Trophoblast cell (in vitro differentiated cells and primary cell): ENCODE measurements at regions not wholly inside any gene's neighbourhood (a gene's known extent, or its start where the extent isn't known, plus 50 kb on each side); places are given as distances from the start of the nearest gene placed in this dataset.

Source experiments
- DNase-seq, 2 donors: peaks; one replicate each; pipeline ENCODE4 v3.0.0-alpha.2; 2016
- H2AFZ ChIP-seq: 2 replicates; pipeline ENCODE4 v1.6.1; 2013; ENCODE audit warnings: low read length, moderate library complexity, mild to moderate bottlenecking; ENCODE audit not compliant: insufficient read depth, poor library complexity
- H2AK5ac ChIP-seq: 2 replicates; pipeline ENCODE4 v1.6.1; 2013; ENCODE audit warnings: mild to moderate bottlenecking, low read length
- H2BK120ac ChIP-seq: 2 replicates; pipeline ENCODE4 v1.6.1; 2013; ENCODE audit warnings: low read length, mild to moderate bottlenecking, moderate library complexity; ENCODE audit not compliant: insufficient read depth, poor library complexity
- H2BK12ac ChIP-seq: 2 replicates; pipeline ENCODE4 v1.6.1; 2013; ENCODE audit warnings: mild to moderate bottlenecking, low read length, moderate library complexity
- H2BK5ac ChIP-seq: 2 replicates; pipeline ENCODE4 v1.6.1; 2013; ENCODE audit warnings: low read length, low read depth, moderate library complexity, mild to moderate bottlenecking; ENCODE audit not compliant: poor library complexity
- H3K14ac ChIP-seq: 2 replicates; pipeline ENCODE4 v1.6.1; 2013; ENCODE audit warnings: mild to moderate bottlenecking, low read length
- H3K18ac ChIP-seq: 2 replicates; pipeline ENCODE4 v1.6.1; 2013; ENCODE audit warnings: mild to moderate bottlenecking, low read length
- H3K23ac ChIP-seq: 2 replicates; pipeline ENCODE4 v1.6.1; 2013; ENCODE audit warnings: low read length
- H3K27ac ChIP-seq: 2 replicates; pipeline ENCODE4 v1.5.1; 2013; ENCODE audit warnings: low read depth, mild to moderate bottlenecking, inconsistent platforms, low read length, moderate library complexity
- H3K27me3 ChIP-seq: 2 replicates; pipeline ENCODE4 v1.6.1; 2013; ENCODE audit warnings: inconsistent platforms, mild to moderate bottlenecking, low read length, moderate library complexity; ENCODE audit not compliant: insufficient read depth
- H3K36me3 ChIP-seq, 2 experiments: 1 replicate in 1 of 2; 2 replicates in 1 of 2; pipeline ENCODE4 v1.6.1; 2013; ENCODE audit warnings: low read length in 2 of 2, mild to moderate bottlenecking in 2 of 2, moderate library complexity in 1 of 2; ENCODE audit not compliant: insufficient read depth in 2 of 2, control insufficient read depth in 1 of 2
- H3K4ac ChIP-seq: 2 replicates; pipeline ENCODE4 v1.6.1; 2013; ENCODE audit warnings: low read depth, mild to moderate bottlenecking, low read length, moderate library complexity
- H3K4me1 ChIP-seq, 2 experiments: 1 replicate in 1 of 2; 2 replicates in 1 of 2; pipeline ENCODE4 v1.6.1; 2013; ENCODE audit warnings: low read length in 2 of 2, mild to moderate bottlenecking in 2 of 2, moderate library complexity in 1 of 2; ENCODE audit not compliant: insufficient read depth in 2 of 2, control insufficient read depth in 1 of 2
- H3K4me2 ChIP-seq: 2 replicates; pipeline ENCODE4 v1.6.1; 2013; ENCODE audit warnings: inconsistent platforms, mild to moderate bottlenecking, low read length, moderate library complexity
- H3K4me3 ChIP-seq: 2 replicates; pipeline ENCODE4 v1.5.1; 2013; ENCODE audit warnings: mild to moderate bottlenecking, low read depth, low read length, inconsistent platforms
- H3K79me1 ChIP-seq: one replicate; pipeline ENCODE4 v1.6.1; 2013; ENCODE audit warnings: low read length
- H3K79me2 ChIP-seq: 2 replicates; pipeline ENCODE4 v1.6.1; 2013; ENCODE audit warnings: low read length, mild to moderate bottlenecking; ENCODE audit not compliant: control insufficient read depth, insufficient read depth, poor library complexity
- H3K9ac ChIP-seq: 2 replicates; pipeline ENCODE4 v1.6.1; 2013; ENCODE audit warnings: mild to moderate bottlenecking, low read length
- H3K9me3 ChIP-seq: 2 replicates; pipeline ENCODE4 v1.6.1; 2013; ENCODE audit warnings: low read depth, mild to moderate bottlenecking, control low read depth, inconsistent platforms, low read length; ENCODE audit not compliant: insufficient read depth
- H4K12ac ChIP-seq: 2 replicates; pipeline ENCODE4 v1.6.1; 2013; ENCODE audit warnings: low read depth, mild to moderate bottlenecking, low read length, moderate library complexity
- H4K8ac ChIP-seq: 2 replicates; pipeline ENCODE4 v1.6.1; 2013; ENCODE audit warnings: low read depth, mild to moderate bottlenecking, low read length, moderate library complexity
- H4K91ac ChIP-seq: one replicate; pipeline ENCODE4 v1.6.1; 2013; ENCODE audit warnings: low read depth, mild to moderate bottlenecking, low read length, moderate library complexity
- WGBS: extraction: QIAGEN DNeasy Blood & Tissue Kit; methylation state at CpG from one replicate; pipeline ENCODE4 v1.1.7; 2013; ENCODE audit warnings: missing lambda C conversion rate; ENCODE audit not compliant: insufficient read length, insufficient coverage; ENCODE audit errors: extremely low coverage; 5-methylcytosine and 5-hydroxymethylcytosine counted together

DNA sequence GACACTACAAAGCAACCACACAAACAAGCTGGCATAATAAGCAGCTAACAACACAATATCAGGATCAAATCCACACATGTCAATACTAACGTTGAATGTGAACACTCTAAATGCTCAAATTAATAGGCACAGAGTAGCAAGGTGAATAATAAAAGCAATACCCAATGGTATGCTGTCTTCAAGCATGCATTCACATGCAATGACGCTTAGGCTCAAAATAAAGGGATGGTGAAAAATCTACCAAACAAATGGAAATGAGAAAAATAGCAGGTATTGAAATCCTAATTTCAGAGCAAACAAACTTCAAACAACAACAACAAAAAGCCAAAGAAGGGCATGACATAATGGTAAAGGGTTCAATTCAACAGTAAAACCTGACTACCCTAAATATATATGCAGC, 74.0 kb upstream of the FAM47B start:
- Histone ChIP-seq H3K14ac (no peak overlapping the region), H2AK5ac (no peak overlapping the region), H3K9ac (no peak overlapping the region), H3K9me3 (no peaks in the 10 kb centered on the region), H4K12ac (no peak overlapping the region), H4K91ac (no peak overlapping the region), H2BK5ac (no peak overlapping the region), H4K8ac (no peak overlapping the region), H3K18ac (no peak overlapping the region), H3K4ac (no peak overlapping the region), H3K4me2 (no peak overlapping the region), H2BK12ac (no peak overlapping the region), H2BK120ac (no peak overlapping the region), H3K79me1 (no peaks in the 10 kb centered on the region), H3K36me3 (no peaks in the 10 kb centered on the region), H3K4me3 (no peak overlapping the region), H3K27me3 (no peaks in the 10 kb centered on the region), H2AFZ (no peak overlapping the region), H3K79me2 (no peaks in the 10 kb centered on the region), H3K4me1 (no peaks in the 10 kb centered on the region), H3K27ac (no peak overlapping the region), H3K23ac (no peak overlapping the region)
- no CpG with 5 or more reads among the region's 2 CpGs for WGBS
- no peak for DNase-seq

DNA sequence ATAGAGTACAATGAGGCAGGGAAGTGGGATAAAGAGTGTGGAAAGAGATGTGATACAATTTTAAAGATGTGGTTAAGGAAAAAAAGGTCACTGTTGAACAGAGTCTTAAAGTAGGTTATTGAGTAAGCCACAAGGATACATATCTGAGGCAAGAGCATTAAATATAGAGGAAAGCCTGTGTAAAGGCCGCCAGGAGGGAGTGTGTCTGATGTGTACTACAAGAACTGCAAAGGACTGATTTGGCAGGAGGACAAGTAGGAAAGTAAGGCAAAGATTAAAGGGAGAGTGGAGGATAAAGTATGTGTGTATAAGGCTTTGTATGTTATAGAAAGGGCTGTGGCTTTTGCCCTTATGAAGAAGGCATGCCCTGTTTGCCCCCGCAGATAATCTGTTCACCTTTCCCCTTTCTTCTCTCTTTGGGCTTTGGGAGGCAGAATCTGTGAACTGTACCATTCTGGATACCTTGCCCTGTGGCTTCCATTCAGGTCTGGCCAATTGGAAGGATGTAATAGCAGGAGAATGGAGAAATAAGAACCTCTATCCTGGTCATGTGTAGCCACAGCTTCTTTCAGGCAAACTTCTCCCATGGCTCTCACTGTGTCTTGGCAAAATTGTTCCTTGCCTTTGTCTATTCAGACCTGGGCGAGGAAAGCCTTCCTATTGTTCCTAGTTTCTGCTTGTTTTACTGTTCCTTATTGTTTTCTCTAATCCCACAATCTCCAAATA, 68.9 kb upstream of the FAM47B start:
- Histone ChIP-seq H2AFZ (no peak overlapping the region), H3K27me3 (no peaks in the 10 kb centered on the region), H3K36me3 (no peaks in the 10 kb centered on the region), H3K4me3 (no peak overlapping the region), H3K27ac (no peak overlapping the region), H3K9ac (no peak overlapping the region), H2BK5ac (no peak overlapping the region), H3K4me1 (no peaks in the 10 kb centered on the region), H3K14ac (no peak overlapping the region), H3K9me3 (no peaks in the 10 kb centered on the region), H3K4ac (no peak overlapping the region), H3K79me1 (no peaks in the 10 kb centered on the region), H3K4me2 (no peak overlapping the region), H3K79me2 (no peaks in the 10 kb centered on the region), H2AK5ac (no peak overlapping the region), H3K23ac (no peak overlapping the region), H4K12ac (no peak overlapping the region), H3K18ac (no peak overlapping the region), H4K91ac (no peak overlapping the region), H4K8ac (no peak overlapping the region), H2BK12ac (no peak overlapping the region), H2BK120ac (no peak overlapping the region)
- no peak for DNase-seq
- no CpG with 5 or more reads among the region's 3 CpGs for WGBS

DNA sequence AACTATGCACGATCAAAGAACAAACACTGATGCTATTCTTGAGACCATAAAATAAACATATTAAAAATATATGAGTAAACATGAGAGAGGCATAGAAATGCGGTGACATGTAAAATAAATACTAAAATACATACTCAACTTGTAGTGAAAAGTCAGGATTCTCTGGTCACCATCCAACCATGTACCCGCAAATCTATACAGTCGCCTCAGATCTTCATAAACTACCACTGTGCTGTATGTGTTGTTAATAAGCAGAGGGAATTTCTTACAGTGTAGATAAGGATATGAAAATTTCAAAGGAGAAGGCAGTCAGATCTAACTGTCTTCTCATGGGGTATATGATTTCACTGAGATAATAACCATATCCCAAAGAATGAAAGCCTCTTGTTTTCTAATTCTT, 67.8 kb upstream of the FAM47B start:
- Histone ChIP-seq H3K79me2 (no peaks in the 10 kb centered on the region), H3K4ac (no peak overlapping the region), H4K12ac (no peak overlapping the region), H2BK5ac (no peak overlapping the region), H2BK120ac (no peak overlapping the region), H3K27ac (no peak overlapping the region), H3K4me3 (no peak overlapping the region), H3K9ac (no peak overlapping the region), H3K9me3 (no peaks in the 10 kb centered on the region), H3K4me2 (no peak overlapping the region), H3K79me1 (no peaks in the 10 kb centered on the region), H4K8ac (no peak overlapping the region), H4K91ac (no peak overlapping the region), H2BK12ac (no peak overlapping the region), H3K36me3 (no peaks in the 10 kb centered on the region), H2AFZ (no peak overlapping the region), H3K4me1 (no peaks in the 10 kb centered on the region), H3K18ac (no peak overlapping the region), H3K27me3 (no peaks in the 10 kb centered on the region), H2AK5ac (no peak overlapping the region), H3K23ac (no peak overlapping the region), H3K14ac (no peak overlapping the region)
- no CpG with 5 or more reads among the region's 4 CpGs for WGBS
- no peak for DNase-seq

DNA sequence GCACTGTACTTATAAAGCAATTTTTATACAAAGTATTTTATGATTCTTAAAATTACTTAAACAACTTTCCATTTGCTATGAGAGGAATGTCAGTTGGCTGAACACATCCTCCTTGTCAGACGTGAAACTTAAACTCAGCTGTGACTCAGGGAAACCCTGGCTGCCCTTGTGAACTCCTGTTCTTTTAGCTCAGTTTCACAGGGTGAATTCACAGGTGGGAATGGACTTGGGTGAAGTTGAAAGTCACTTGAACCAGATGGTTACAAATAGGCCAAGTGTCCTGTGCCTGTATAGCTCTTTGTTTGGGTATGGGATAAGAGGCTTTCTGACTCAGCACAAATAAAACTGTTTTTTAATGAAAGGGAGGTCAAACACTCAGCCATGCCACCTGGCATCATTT, 67.4 kb upstream of the FAM47B start:
- Histone ChIP-seq H3K9me3 (no peaks in the 10 kb centered on the region), H3K23ac (no peak overlapping the region), H3K4ac (no peak overlapping the region), H2AFZ (no peak overlapping the region), H3K27ac (no peak overlapping the region), H4K8ac (no peak overlapping the region), H2BK12ac (no peak overlapping the region), H4K91ac (no peak overlapping the region), H3K18ac (no peak overlapping the region), H2BK120ac (no peak overlapping the region), H4K12ac (no peak overlapping the region), H3K36me3 (no peaks in the 10 kb centered on the region), H3K9ac (no peak overlapping the region), H2AK5ac (no peak overlapping the region), H3K4me1 (no peaks in the 10 kb centered on the region), H3K27me3 (no peaks in the 10 kb centered on the region), H3K79me1 (no peaks in the 10 kb centered on the region), H3K4me3 (no peak overlapping the region), H3K79me2 (no peaks in the 10 kb centered on the region), H3K4me2 (no peak overlapping the region), H2BK5ac (no peak overlapping the region), H3K14ac (no peak overlapping the region)
- DNase-seq = no peak
- no CpG with 5 or more reads among the region's 1 CpG for WGBS
